GM18499 (cell line): ENCODE measurements at regions not wholly inside any gene's neighbourhood (a gene's known extent, or its start where the extent isn't known, plus 50 kb on each side); places are given as distances from the start of the nearest gene placed in this dataset.

Experiments
- ATAC-seq: cut with Tn5 transposase; IDR thresholded peaks from one replicate; pipeline ENCODE4 v1.9.1; 2021; ENCODE audit warnings: moderate number of reproducible peaks; ENCODE audit not compliant: insufficient read depth, unreplicated experiment

- ATAC-seq: no peak
Measured at GRCh38 chr9:90948156-90948555, 146.5 kb downstream of the SYK start.

- no peak for ATAC-seq
Measured at GRCh38 chr9:90950600-90950999, 149.0 kb downstream of the SYK start.

GRCh38 chr9:90953200-90953599 is 151.6 kb downstream of the SYK start:
- ATAC-seq: no peak

GRCh38 chr9:90953805-90954204 is 152.2 kb downstream of the SYK start:
- no peak for ATAC-seq

GRCh38 chr9:90956026-90956810 is 154.6 kb downstream of the SYK start:
- no peak for ATAC-seq

GRCh38 chr9:90958328-90958727 is 156.7 kb downstream of the SYK start:
- no peak for ATAC-seq

GRCh38 chr9:90960941-90961340 is 159.3 kb downstream of the SYK start:
- ATAC-seq: no peak

GRCh38 chr9:90961375-90961774 is 159.8 kb downstream of the SYK start:
- ATAC-seq: no peak

GRCh38 chr9:90964101-90965020 is 162.7 kb downstream of the SYK start:
- ATAC-seq: no peak

GRCh38 chr9:90965226-90966030 is 163.8 kb downstream of the SYK start:
- no peak for ATAC-seq

GRCh38 chr9:90966031-90966290 is 164.3 kb downstream of the SYK start:
- no peak for ATAC-seq

GRCh38 chr9:90966480-90967144 is 165.0 kb downstream of the SYK start:
- no peak for ATAC-seq

- ATAC-seq: no peak
Measured at GRCh38 chr9:90967145-90967538, 165.5 kb downstream of the SYK start.

- ATAC-seq: no peak
Measured at GRCh38 chr9:90969021-90969675, 167.5 kb downstream of the SYK start.

GRCh38 chr9:90970608-90971007 is 169.0 kb downstream of the SYK start:
- ATAC-seq: no peak

- no peak for ATAC-seq
Measured at GRCh38 chr9:90972057-90972456, 170.4 kb downstream of the SYK start.

- no peak for ATAC-seq
Measured at GRCh38 chr9:90974016-90974415, 172.4 kb downstream of the SYK start.

GRCh38 chr9:90974643-90975245 is 173.1 kb downstream of the SYK start:
- no peak for ATAC-seq

GRCh38 chr9:90975781-90976538 is 174.3 kb downstream of the SYK start:
- no peak for ATAC-seq
